ENCODE measurements at regions not wholly inside any gene's neighbourhood (a gene's known extent, or its start where the extent isn't known, plus 50 kb on each side); places are given as distances from the start of the nearest gene placed in this dataset.

DNA sequence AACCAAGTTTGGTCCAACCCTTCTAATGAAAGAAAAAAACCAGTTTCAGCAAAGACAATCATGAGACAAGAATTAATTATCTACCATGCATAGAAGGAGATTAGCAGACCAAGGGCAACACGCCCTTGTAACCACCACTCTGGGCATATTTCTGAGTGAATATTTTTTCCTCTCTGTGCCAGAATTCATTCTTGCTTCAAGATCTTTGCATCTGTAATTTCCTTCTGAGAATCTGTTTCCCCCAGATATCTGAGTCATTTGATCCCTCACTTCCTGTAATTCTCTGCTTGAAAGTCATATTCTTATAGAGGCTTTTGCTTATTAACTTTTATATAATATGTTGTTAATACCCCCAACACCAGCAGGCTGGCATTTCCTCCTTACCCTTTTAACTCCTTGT lies 243.7 kb downstream of the SLC16A7 start:
- no peak for DNase-seq (ENCODE audit: low spot score in 2 of 2)
- H3K4me3 Mint-ChIP-seq, result no peak overlapping the region

GRCh38 chr12:59843260-59843843 lies 247.5 kb downstream of the SLC16A7 start:
- Mint-ChIP-seq H3K4me1 (no peaks in the 10 kb centered on the region), H3K27ac (no peak overlapping the region), H3K9me3 (no peaks in the 10 kb centered on the region), H3K36me3 (no peaks in the 10 kb centered on the region), H3K4me3 (no peak overlapping the region)
- DNase-seq (ENCODE audit: low spot score in 2 of 2) (no peak), ATAC-seq (no peak)

More for the DNA sequence above, 243.7 kb downstream of the SLC16A7 start:
- Mint-ChIP-seq H3K9me3 (no peaks in the 10 kb centered on the region), H3K4me1 (no peaks in the 10 kb centered on the region), H3K27ac (no peak overlapping the region), H3K36me3 (no peaks in the 10 kb centered on the region)
- no peak for ATAC-seq

DNA sequence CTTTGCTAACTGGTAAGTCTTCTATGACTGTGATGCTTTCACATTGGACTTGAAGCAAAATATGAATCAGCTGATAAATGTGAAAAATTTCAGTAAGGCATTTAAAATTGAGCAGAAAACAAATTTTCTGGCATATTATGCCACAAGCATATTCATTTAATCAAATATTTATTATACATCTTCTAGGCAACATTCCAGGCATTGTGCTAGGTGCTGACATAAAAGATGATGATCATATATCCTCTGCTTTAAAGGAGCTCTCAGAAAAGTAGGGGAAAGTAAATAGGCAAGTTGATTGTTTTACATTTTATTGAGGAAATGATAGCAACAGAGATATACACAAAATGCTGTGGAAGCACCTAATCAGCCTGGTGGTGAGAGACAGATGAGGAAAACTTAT lies 248.9 kb downstream of the SLC16A7 start:
- no peak overlapping the region for H3K27ac Mint-ChIP-seq
- ATAC-seq, result no peak
- no peaks in the 10 kb centered on the region for H3K9me3 Mint-ChIP-seq
- H3K4me3 Mint-ChIP-seq, result no peak overlapping the region
- H3K4me1 Mint-ChIP-seq, result no peaks in the 10 kb centered on the region
- H3K36me3 Mint-ChIP-seq, result no peaks in the 10 kb centered on the region
- DNase-seq (ENCODE audit: low spot score in 2 of 2), result no peak

DNA sequence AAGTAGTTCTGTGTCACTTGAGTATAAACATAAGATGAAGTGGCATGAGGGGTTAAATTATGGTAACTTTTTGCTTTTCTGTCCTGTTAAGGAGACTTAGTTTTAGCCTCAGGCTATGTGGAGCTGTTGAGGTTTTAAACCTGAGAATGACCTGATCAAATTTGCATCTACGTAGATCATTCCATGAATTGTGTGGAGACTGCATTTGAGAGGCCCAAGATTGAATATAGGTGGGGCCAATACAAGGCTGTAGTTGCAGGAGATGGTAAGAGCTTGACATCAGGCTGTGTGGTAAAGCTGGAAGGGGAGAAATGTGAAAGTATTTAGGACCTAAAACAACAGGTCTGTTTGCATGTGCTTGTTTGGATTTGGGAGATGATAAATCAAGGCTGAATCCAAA lies 249.5 kb downstream of the SLC16A7 start:
- Mint-ChIP-seq H3K36me3 (no peaks in the 10 kb centered on the region), H3K27ac (no peak overlapping the region), H3K9me3 (no peaks in the 10 kb centered on the region), H3K4me3 (no peak overlapping the region), H3K4me1 (no peaks in the 10 kb centered on the region)
- DNase-seq (ENCODE audit: low spot score in 2 of 2) (no peak), ATAC-seq (no peak)

- Mint-ChIP-seq H3K4me1 (no peaks in the 10 kb centered on the region), H3K27ac (no peak overlapping the region), H3K9me3 (no peaks in the 10 kb centered on the region), H3K4me3 (no peak overlapping the region), H3K36me3 (no peaks in the 10 kb centered on the region)
- ATAC-seq (no peak), DNase-seq (ENCODE audit: low spot score in 2 of 2) (no peak)
Measured at GRCh38 chr12:59847127-59847526, 251.3 kb downstream of the SLC16A7 start.

GRCh38 chr12:59850268-59850667 lies 254.4 kb downstream of the SLC16A7 start:
- H3K4me1 Mint-ChIP-seq, result no peaks in the 10 kb centered on the region
- ATAC-seq, result no peak
- no peaks in the 10 kb centered on the region for H3K9me3 Mint-ChIP-seq
- no peak for DNase-seq (ENCODE audit: low spot score in 2 of 2)
- no peak overlapping the region for H3K27ac Mint-ChIP-seq
- H3K4me3 Mint-ChIP-seq, result no peak overlapping the region
- no peaks in the 10 kb centered on the region for H3K36me3 Mint-ChIP-seq

DNA sequence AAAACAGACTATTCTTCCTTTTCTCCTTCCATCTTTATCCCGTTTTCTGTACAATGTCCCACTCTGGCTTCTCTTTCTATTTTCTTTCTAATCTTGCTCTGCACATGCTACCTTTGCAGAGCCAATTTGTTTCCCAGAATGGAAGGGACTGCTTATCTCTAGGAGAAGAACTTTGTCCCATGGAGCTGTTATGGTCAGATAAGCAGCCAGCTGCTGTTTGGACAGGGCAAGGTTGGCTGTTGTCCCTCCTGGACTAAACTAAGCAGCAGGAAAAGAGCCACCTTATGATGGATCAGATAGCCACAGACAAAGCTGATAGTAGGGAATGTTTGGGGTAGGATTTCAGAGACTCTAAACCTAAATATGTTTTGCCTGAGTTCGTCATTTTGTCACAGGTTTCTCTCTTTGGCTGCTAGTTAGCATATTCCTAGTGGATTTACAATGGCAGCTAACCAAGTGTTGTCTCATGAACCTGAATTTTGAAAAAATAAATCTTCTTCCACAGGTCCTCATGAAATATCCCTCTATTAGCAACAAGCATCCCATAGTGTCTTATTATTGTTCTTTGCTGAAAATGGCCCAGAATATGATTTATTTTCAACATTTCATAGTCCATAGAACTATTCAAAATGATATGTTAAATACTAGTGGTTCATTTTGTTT lies 262.8 kb downstream of the SLC16A7 start:
- H3K9me3 Mint-ChIP-seq, result peaks cover 9% of the 10 kb centered on the region
- ATAC-seq (no peak), DNase-seq (ENCODE audit: low spot score in 2 of 2) (no peak)
- H3K4me3 Mint-ChIP-seq, result no peak overlapping the region
- no peak overlapping the region for H3K27ac Mint-ChIP-seq
- H3K4me1 Mint-ChIP-seq, result no peaks in the 10 kb centered on the region
- H3K36me3 Mint-ChIP-seq, result no peaks in the 10 kb centered on the region

DNA sequence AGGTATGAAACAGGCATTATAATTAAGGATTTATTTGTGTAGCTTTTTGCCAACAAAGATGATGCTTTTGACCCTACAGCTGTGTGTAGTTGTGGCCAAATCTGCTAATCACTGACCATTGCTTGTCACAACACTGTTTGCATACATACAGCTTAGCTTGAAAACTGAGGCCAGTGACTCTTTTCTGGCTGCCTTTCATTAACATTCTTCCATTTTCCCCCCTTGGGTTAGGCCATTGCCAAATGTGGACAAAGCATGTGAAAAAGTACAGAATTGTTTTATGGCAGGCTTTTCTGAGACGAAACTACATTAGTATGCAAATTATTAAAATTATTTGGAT lies 263.3 kb downstream of the SLC16A7 start:
- ATAC-seq (no peak), DNase-seq (ENCODE audit: low spot score in 2 of 2) (no peak)
- Mint-ChIP-seq H3K4me3 (no peak overlapping the region), H3K36me3 (no peaks in the 10 kb centered on the region), H3K9me3 (peaks cover 9% of the 10 kb centered on the region), H3K4me1 (no peaks in the 10 kb centered on the region), H3K27ac (no peak overlapping the region)

- no peak overlapping the region for H3K27ac Mint-ChIP-seq
- ATAC-seq, result no peak
Measured at GRCh38 chr12:59861635-59862034, 265.8 kb downstream of the SLC16A7 start.

DNA sequence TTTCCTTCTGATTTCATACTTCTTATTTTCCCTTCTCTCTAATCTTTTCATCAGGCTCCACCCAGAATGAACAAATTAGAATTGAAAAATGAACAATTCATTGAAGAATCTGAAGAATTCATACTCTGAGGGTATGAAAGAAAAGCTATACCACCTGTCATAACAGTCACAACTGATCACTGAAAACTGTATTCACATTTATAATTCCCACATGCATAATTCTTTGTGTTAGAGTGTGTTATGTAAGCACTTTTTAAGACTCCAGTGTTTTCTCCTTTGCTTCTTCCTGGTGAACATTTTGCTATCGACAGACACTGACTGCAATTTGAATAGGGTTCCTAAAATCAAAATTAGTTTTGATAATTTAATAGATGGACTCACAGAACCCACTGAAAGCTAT lies 271.2 kb downstream of the SLC16A7 start:
- Mint-ChIP-seq H3K9me3 (peaks cover 2% of the 10 kb centered on the region), H3K27ac (no peak overlapping the region), H3K4me3 (no peak overlapping the region), H3K4me1 (no peaks in the 10 kb centered on the region), H3K36me3 (no peaks in the 10 kb centered on the region)
- ATAC-seq, result no peak
- DNase-seq (ENCODE audit: low spot score in 2 of 2), result no peak

More at GRCh38 chr12:59861635-59862034, 265.8 kb downstream of the SLC16A7 start:
- DNase-seq (ENCODE audit: low spot score in 2 of 2), result no peak
- Mint-ChIP-seq H3K36me3 (no peaks in the 10 kb centered on the region), H3K4me3 (no peak overlapping the region), H3K9me3 (peaks cover 9% of the 10 kb centered on the region), H3K4me1 (no peaks in the 10 kb centered on the region)

DNA sequence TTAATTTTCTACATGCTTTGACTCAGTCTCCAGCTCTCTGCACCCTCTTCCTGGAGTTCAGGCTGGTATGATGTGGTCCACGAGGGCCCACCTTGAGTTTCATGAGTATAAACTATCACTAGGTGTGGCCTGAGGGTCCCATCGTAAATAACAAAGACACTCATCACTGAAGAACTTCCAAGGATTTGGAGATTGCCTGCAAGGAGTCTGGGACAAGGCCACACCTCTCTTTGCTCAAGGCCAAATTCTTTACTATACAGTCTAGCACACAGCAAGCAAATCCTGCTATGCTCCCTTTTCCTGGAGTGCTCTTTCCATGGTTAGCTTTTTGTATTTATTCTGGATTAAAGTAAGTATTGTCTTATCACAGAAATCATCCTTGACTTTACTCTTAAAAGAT lies 271.9 kb downstream of the SLC16A7 start:
- H3K4me1 Mint-ChIP-seq, result no peaks in the 10 kb centered on the region
- H3K27ac Mint-ChIP-seq, result no peak overlapping the region
- no peak for DNase-seq (ENCODE audit: low spot score in 2 of 2)
- H3K36me3 Mint-ChIP-seq, result no peaks in the 10 kb centered on the region
- no peak for ATAC-seq
- no peak overlapping the region for H3K4me3 Mint-ChIP-seq
- peaks cover 4% of the 10 kb centered on the region for H3K9me3 Mint-ChIP-seq

GRCh38 chr12:59871779-59872178 lies 275.9 kb downstream of the SLC16A7 start:
- no peaks in the 10 kb centered on the region for H3K4me1 Mint-ChIP-seq
- no peak for DNase-seq (ENCODE audit: low spot score in 2 of 2)
- H3K4me3 Mint-ChIP-seq, result no peak overlapping the region
- H3K36me3 Mint-ChIP-seq, result no peaks in the 10 kb centered on the region
- peaks cover 4% of the 10 kb centered on the region for H3K9me3 Mint-ChIP-seq
- peak; percentile 46 for ATAC-seq
- no peak overlapping the region for H3K27ac Mint-ChIP-seq

GRCh38 chr12:59873136-59873535 lies 277.3 kb downstream of the SLC16A7 start:
- no peak overlapping the region for H3K27ac Mint-ChIP-seq
- ATAC-seq (no peak), DNase-seq (ENCODE audit: low spot score in 2 of 2) (no peak)
- H3K4me1 Mint-ChIP-seq, result no peaks in the 10 kb centered on the region
- no peak overlapping the region for H3K4me3 Mint-ChIP-seq
- no peaks in the 10 kb centered on the region for H3K36me3 Mint-ChIP-seq
- H3K9me3 Mint-ChIP-seq, result peaks cover 4% of the 10 kb centered on the region

GRCh38 chr12:59874781-59875180 lies 279.0 kb downstream of the SLC16A7 start:
- Mint-ChIP-seq H3K4me3 (no peak overlapping the region), H3K4me1 (no peaks in the 10 kb centered on the region), H3K36me3 (no peaks in the 10 kb centered on the region), H3K27ac (no peak overlapping the region), H3K9me3 (peaks cover 4% of the 10 kb centered on the region)
- DNase-seq (ENCODE audit: low spot score in 2 of 2) (no peak), ATAC-seq (no peak)

- no peak for DNase-seq (ENCODE audit: low spot score in 2 of 2)
Measured at GRCh38 chr12:59886131-59886733, 290.4 kb downstream of the SLC16A7 start.

DNA sequence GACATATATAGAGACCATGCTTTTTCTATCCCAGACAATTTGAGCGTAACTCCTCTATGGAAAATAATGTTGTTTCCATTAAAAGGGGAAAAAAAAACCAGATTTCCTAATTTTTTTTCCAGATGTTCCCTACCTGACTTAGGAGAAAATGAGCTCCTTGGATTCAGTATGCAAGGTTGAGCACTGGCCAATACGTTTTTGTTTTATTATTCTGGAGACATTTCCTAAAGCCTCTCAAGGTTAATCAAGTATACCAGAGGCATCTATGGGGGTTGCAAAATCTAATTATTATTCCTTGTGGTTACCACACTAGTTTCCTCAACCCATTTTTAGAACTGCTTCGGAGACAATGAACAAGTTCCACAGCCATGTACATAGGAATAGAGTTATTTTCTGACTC lies 291.3 kb downstream of the SLC16A7 start:
- ATAC-seq (no peak), DNase-seq (ENCODE audit: low spot score in 2 of 2) (no peak)
- no peaks in the 10 kb centered on the region for H3K9me3 Mint-ChIP-seq
- H3K36me3 Mint-ChIP-seq, result no peaks in the 10 kb centered on the region
- H3K4me3 Mint-ChIP-seq, result no peak overlapping the region
- no peaks in the 10 kb centered on the region for H3K4me1 Mint-ChIP-seq
- H3K27ac Mint-ChIP-seq, result no peak overlapping the region

More at GRCh38 chr12:59886131-59886733, 290.4 kb downstream of the SLC16A7 start:
- ATAC-seq, result no peak
- Mint-ChIP-seq H3K4me3 (no peak overlapping the region), H3K9me3 (no peaks in the 10 kb centered on the region), H3K27ac (no peak overlapping the region), H3K36me3 (no peaks in the 10 kb centered on the region), H3K4me1 (no peaks in the 10 kb centered on the region)
